ENCODE measurements at regions not wholly inside any gene's neighbourhood (a gene's known extent, or its start where the extent isn't known, plus 50 kb on each side); places are given as distances from the start of the nearest gene placed in this dataset.

GRCh38 chr3:71994906-71995305, 210.0 kb upstream of the PROK2 start:
- no peak for DNase-seq (ENCODE audit: low read depth in 2 of 2)

GRCh38 chr3:71994203-71994602, 209.3 kb upstream of the PROK2 start:
- no peak for DNase-seq (ENCODE audit: low read depth in 2 of 2)

- DNase-seq (ENCODE audit: low read depth in 2 of 2): no peak
These were observed 206.7 kb upstream of the PROK2 start for GRCh38 chr3:71991681-71992080.

GRCh38 chr3:71991046-71991445, 206.1 kb upstream of the PROK2 start:
- DNase-seq (ENCODE audit: low read depth in 2 of 2): no peak

GRCh38 chr3:71990545-71990944, 205.6 kb upstream of the PROK2 start:
- no peak for DNase-seq (ENCODE audit: low read depth in 2 of 2)

GRCh38 chr3:71989165-71989564, 204.2 kb upstream of the PROK2 start:
- DNase-seq (ENCODE audit: low read depth in 2 of 2): no peak

GRCh38 chr3:71987828-71988227, 202.9 kb upstream of the PROK2 start:
- DNase-seq (ENCODE audit: low read depth in 2 of 2): no peak

- no peak for DNase-seq (ENCODE audit: low read depth in 2 of 2)
These were observed 202.3 kb upstream of the PROK2 start for GRCh38 chr3:71987089-71987735.

- no peak for DNase-seq (ENCODE audit: low read depth in 2 of 2)
These were observed 201.7 kb upstream of the PROK2 start for GRCh38 chr3:71986606-71987005.

- DNase-seq (ENCODE audit: low read depth in 2 of 2): no peak
These were observed 200.1 kb upstream of the PROK2 start for GRCh38 chr3:71984843-71985613.

GRCh38 chr3:71983694-71984093, 198.7 kb upstream of the PROK2 start:
- DNase-seq (ENCODE audit: low read depth in 2 of 2): no peak

- DNase-seq (ENCODE audit: low read depth in 2 of 2): peak; percentile 28 to 48
These were observed 197.7 kb upstream of the PROK2 start for GRCh38 chr3:71982506-71983258.

- no peak for DNase-seq (ENCODE audit: low read depth in 2 of 2)
These were observed 194.2 kb upstream of the PROK2 start for GRCh38 chr3:71979175-71979574.

GRCh38 chr3:71978150-71978721, 193.3 kb upstream of the PROK2 start:
- DNase-seq (ENCODE audit: low read depth in 2 of 2): no peak

GRCh38 chr3:71977525-71977924, 192.6 kb upstream of the PROK2 start:
- no peak for DNase-seq (ENCODE audit: low read depth in 2 of 2)

GRCh38 chr3:71975573-71975972, 190.6 kb upstream of the PROK2 start:
- DNase-seq (ENCODE audit: low read depth in 2 of 2): no peak

GRCh38 chr3:71974786-71975185, 189.8 kb upstream of the PROK2 start:
- no peak for DNase-seq (ENCODE audit: low read depth in 2 of 2)

GRCh38 chr3:71973274-71974030, 188.5 kb upstream of the PROK2 start:
- DNase-seq (ENCODE audit: low read depth in 2 of 2): no peak

GRCh38 chr3:71972031-71972430, 187.1 kb upstream of the PROK2 start:
- no peak for DNase-seq (ENCODE audit: low read depth in 2 of 2)

GRCh38 chr3:71968544-71968943, 183.6 kb upstream of the PROK2 start:
- no peak for DNase-seq (ENCODE audit: low read depth in 2 of 2)

GRCh38 chr3:71966185-71966584, 181.2 kb upstream of the PROK2 start:
- DNase-seq (ENCODE audit: low read depth in 2 of 2): no peak

GRCh38 chr3:71964170-71964569, 179.2 kb upstream of the PROK2 start:
- DNase-seq (ENCODE audit: low read depth in 2 of 2): no peak

All from activated CD4-positive, alpha-beta T cell treated with anti-CD3 and anti-CD28 coated beads for 24 hours (primary cell).